ENCODE measurements at regions not wholly inside any gene's neighbourhood (a gene's known extent, or its start where the extent isn't known, plus 50 kb on each side); places are given as distances from the start of the nearest gene placed in this dataset.

GRCh38 chr1:185434721-185435120 is 117.7 kb upstream of the IVNS1ABP start:
- Histone ChIP-seq H3K27ac (ENCODE audit: extremely low read length, insufficient read depth, low read length) (no peak overlapping the region), H3K79me2 (ENCODE audit: insufficient read depth, low read length) (no peaks in the 10 kb centered on the region), H3K36me3 (replicated peaks in 1 of 2; ENCODE audit: control insufficient read depth in 1 of 2, insufficient read depth in 2 of 2, low read length in 2 of 2) (no peaks in the 10 kb centered on the region), H3K9me3 (ENCODE audit: low read length) (no peaks in the 10 kb centered on the region), H3K27me3 (ENCODE audit: control insufficient read depth in 1 of 2, insufficient read depth in 2 of 2, low read length in 2 of 2) (no peaks in the 10 kb centered on the region), H3K9ac (ENCODE audit: insufficient read depth, low read depth, low read length) (no peak overlapping the region), H3K4me3 (replicated peaks in 1 of 3; ENCODE audit: insufficient read depth in 1 of 3, low read depth in 2 of 3, low read length in 3 of 3) (no peak overlapping the region), H3K4me2 (ENCODE audit: low read depth, low read length) (no peak overlapping the region), H4K20me1 (ENCODE audit: insufficient read depth, low read length) (no peaks in the 10 kb centered on the region), H3K4me1 (ENCODE audit: insufficient read depth, low read length) (no peaks in the 10 kb centered on the region), H2AFZ (ENCODE audit: low read length) (no peak overlapping the region)
- TF ChIP-seq ZNF607 (CRISPR knock-in tag; IDR thresholded peaks at IDR 0.05; ENCODE audit: borderline replicate concordance) (no peak), NFIC (IDR thresholded peaks at IDR 0.05; ENCODE audit: low read length) (no peak), HNRNPK (IDR thresholded peaks at IDR 0.05; ENCODE audit: low read depth, low read length, poor library complexity, severe bottlenecking) (peak; percentile 63), SALL2 (CRISPR knock-in tag; IDR thresholded peaks at IDR 0.05) (no peak), SRSF4 (IDR thresholded peaks at IDR 0.05; ENCODE audit: low read depth, low read length, poor library complexity, severe bottlenecking) (no peak)
- intact Hi-C loops (cut with micrococcal nuclease; ENCODE audit: unreplicated experiment) (no loop called here), in situ Hi-C loops (cut with HindIII; ENCODE audit: extremely low pct_ligation_motif_present, low pct_unique_long_range_greater_than_20kb) (no loop called here)
- no peak for ATAC-seq
- BruUV-seq (replicated peaks) = no TSS peak
- FAIRE-seq = no peak
- DNase-seq (ENCODE audit: low spot score) = no peak
- CTCF ChIA-PET (ENCODE audit: low intra/inter-chr PET ratio, low total read pairs) = no interaction called here
- POLR2A ChIA-PET = no interaction called here
- 0% methylated on average over 1 of the region's 1 CpG for WGBS (ENCODE audit: low lambda C conversion rate)

- CTCF ChIA-PET (ENCODE audit: low intra/inter-chr PET ratio, low total read pairs) = no interaction called here
- H3K79me2 ChIP-seq (ENCODE audit: insufficient read depth, low read length) = no peaks in the 10 kb centered on the region
- POLR2A ChIA-PET = no interaction called here
- H3K27me3 ChIP-seq (ENCODE audit: control insufficient read depth in 1 of 2, insufficient read depth in 2 of 2, low read length in 2 of 2) = no peaks in the 10 kb centered on the region
- no peaks in the 10 kb centered on the region for H3K36me3 ChIP-seq (replicated peaks in 1 of 2; ENCODE audit: control insufficient read depth in 1 of 2, insufficient read depth in 2 of 2, low read length in 2 of 2)
- in situ Hi-C loops (cut with HindIII; ENCODE audit: extremely low pct_ligation_motif_present, low pct_unique_long_range_greater_than_20kb) (no loop called here), intact Hi-C loops (cut with micrococcal nuclease; ENCODE audit: unreplicated experiment) (no loop called here)
- FAIRE-seq (no peak), DNase-seq (ENCODE audit: low spot score) (no peak), ATAC-seq (no peak)
- H2AFZ ChIP-seq (ENCODE audit: low read length) = no peak overlapping the region
- H3K4me3 ChIP-seq (replicated peaks in 1 of 3; ENCODE audit: insufficient read depth in 1 of 3, low read depth in 2 of 3, low read length in 3 of 3) = no peak overlapping the region
- no peaks in the 10 kb centered on the region for H3K9me3 ChIP-seq (ENCODE audit: low read length)
- 0 out of 2 replicates have a peak, but pooled peaks have one; percentile 22 for TF ChIP-seq NR2F6 (IDR thresholded peaks at IDR 0.05)
- TF ChIP-seq NR2F6 (CRISPR knock-in tag; IDR thresholded peaks at IDR 0.05) = 0 out of 2 replicates have a peak, but pooled peaks have one; percentile 21
- no peak for TF ChIP-seq NFYC (CRISPR knock-in tag; IDR thresholded peaks at IDR 0.05)
- peak; percentile 33; the same call in 1 of the 2 replicates for TF ChIP-seq THRA (CRISPR knock-in tag; IDR thresholded peaks at IDR 0.05; ENCODE audit: borderline replicate concordance)
- 0 out of 2 replicates have a peak, but pooled peaks have one; percentile 32 for TF ChIP-seq NR2F2 (IDR thresholded peaks at IDR 0.05; ENCODE audit: borderline replicate concordance, low read depth)
- TF ChIP-seq RARA (CRISPR knock-in tag; IDR thresholded peaks at IDR 0.05) = peak; percentile 82
- 0 out of 2 replicates have a peak, but pooled peaks have one; percentile 22 for TF ChIP-seq HNF4A (CRISPR knock-in tag; IDR thresholded peaks at IDR 0.05)
- TF ChIP-seq NR2F1 (CRISPR knock-in tag; IDR thresholded peaks at IDR 0.05) = 0 out of 4 replicates have a peak, but pooled peaks of 1 of the 2 experiments have one; percentile 43
- TF ChIP-seq E2F1 (CRISPR knock-in tag; IDR thresholded peaks at IDR 0.05) = no peak
- TF ChIP-seq SALL1 (CRISPR knock-in tag; IDR thresholded peaks at IDR 0.05) = peak; percentile 16; the same call in 1 of the 2 replicates
- 0 out of 2 replicates have a peak, but pooled peaks have one; percentile 31 for TF ChIP-seq ESRRA (CRISPR knock-in tag; IDR thresholded peaks at IDR 0.05; ENCODE audit: low read depth)
- no peaks in the 10 kb centered on the region for H3K4me1 ChIP-seq (ENCODE audit: insufficient read depth, low read length)
- no peak overlapping the region for H3K4me2 ChIP-seq (ENCODE audit: low read depth, low read length)
- no peak overlapping the region for H3K9ac ChIP-seq (ENCODE audit: insufficient read depth, low read depth, low read length)
- 2% methylated on average over 2 of the region's 2 CpGs for WGBS (ENCODE audit: low lambda C conversion rate)
- BruUV-seq (replicated peaks) = no TSS peak
- no peak overlapping the region for H3K27ac ChIP-seq (ENCODE audit: extremely low read length, insufficient read depth, low read length)
- no peaks in the 10 kb centered on the region for H4K20me1 ChIP-seq (ENCODE audit: insufficient read depth, low read length)
Observed at GRCh38 chr1:185433667-185434066, 116.6 kb upstream of the IVNS1ABP start.
